Daoy (cell line): ENCODE measurements at regions not wholly inside any gene's neighbourhood (a gene's known extent, or its start where the extent isn't known, plus 50 kb on each side); places are given as distances from the start of the nearest gene placed in this dataset.

Experiments used
- DNase-seq: peaks from one replicate; pipeline ENCODE4 v3.0.0-alpha.2; 2015; ENCODE audit warnings: low read depth

- DNase-seq: no peak
Measured at GRCh38 chr2:188065386-188065785, 226.3 kb upstream of the GULP1 start.

GRCh38 chr2:188068093-188068492 lies 223.6 kb upstream of the GULP1 start:
- no peak for DNase-seq

GRCh38 chr2:188076149-188077056 lies 215.3 kb upstream of the GULP1 start:
- no peak for DNase-seq

GRCh38 chr2:188077757-188078156 lies 213.9 kb upstream of the GULP1 start:
- no peak for DNase-seq

- DNase-seq: no peak
Measured at GRCh38 chr2:188078534-188078933, 213.1 kb upstream of the GULP1 start.

- peak; percentile 78 for DNase-seq
Measured at GRCh38 chr2:188079196-188079595, 212.5 kb upstream of the GULP1 start.

- no peak for DNase-seq
Measured at GRCh38 chr2:188085421-188085820, 206.3 kb upstream of the GULP1 start.

- DNase-seq: no peak
Measured at GRCh38 chr2:188089901-188090300, 201.8 kb upstream of the GULP1 start.

- no peak for DNase-seq
Measured at GRCh38 chr2:188091220-188091619, 200.5 kb upstream of the GULP1 start.

- DNase-seq: no peak
Measured at GRCh38 chr2:188092734-188093133, 198.9 kb upstream of the GULP1 start.

GRCh38 chr2:188096910-188097309 lies 194.8 kb upstream of the GULP1 start:
- DNase-seq: no peak

- DNase-seq: no peak
Measured at GRCh38 chr2:188102881-188103280, 188.8 kb upstream of the GULP1 start.

- DNase-seq: no peak
Measured at GRCh38 chr2:188114014-188114413, 177.7 kb upstream of the GULP1 start.

- no peak for DNase-seq
Measured at GRCh38 chr2:188117706-188118105, 174.0 kb upstream of the GULP1 start.

- no peak for DNase-seq
Measured at GRCh38 chr2:188118431-188118830, 173.2 kb upstream of the GULP1 start.

GRCh38 chr2:188119112-188119838 lies 172.4 kb upstream of the GULP1 start:
- no peak for DNase-seq

GRCh38 chr2:188122985-188123384 lies 168.7 kb upstream of the GULP1 start:
- no peak for DNase-seq

- no peak for DNase-seq
Measured at GRCh38 chr2:188129677-188130076, 162.0 kb upstream of the GULP1 start.

- no peak for DNase-seq
Measured at GRCh38 chr2:188130317-188130716, 161.4 kb upstream of the GULP1 start.

- no peak for DNase-seq
Measured at GRCh38 chr2:188131281-188131680, 160.4 kb upstream of the GULP1 start.

- peak; percentile 3 for DNase-seq
Measured at GRCh38 chr2:188132385-188132784, 159.3 kb upstream of the GULP1 start.

GRCh38 chr2:188134241-188134640 lies 157.4 kb upstream of the GULP1 start:
- no peak for DNase-seq

- no peak for DNase-seq
Measured at GRCh38 chr2:188138313-188138712, 153.4 kb upstream of the GULP1 start.
